NOMO-1 (cell line): ENCODE measurements at regions not wholly inside any gene's neighbourhood (a gene's known extent, or its start where the extent isn't known, plus 50 kb on each side); places are given as distances from the start of the nearest gene placed in this dataset.

ENCODE experiments used
- DNase-seq, 2 experiments: peaks; one replicate each; lab custom pipeline; 2025; ENCODE audit not compliant: unreplicated experiment in 2 of 2; lab: John Stamatoyannopoulos, UW

GRCh38 chr21:27286760-27287159 lies 319.9 kb upstream of the ADAMTS5 start:
- no peak for DNase-seq

- DNase-seq, result no peak
Observed at GRCh38 chr21:27277110-27277509, 310.2 kb upstream of the ADAMTS5 start.

GRCh38 chr21:27275294-27275927 lies 308.5 kb upstream of the ADAMTS5 start:
- DNase-seq, result peak; percentile 45 to 93

DNA sequence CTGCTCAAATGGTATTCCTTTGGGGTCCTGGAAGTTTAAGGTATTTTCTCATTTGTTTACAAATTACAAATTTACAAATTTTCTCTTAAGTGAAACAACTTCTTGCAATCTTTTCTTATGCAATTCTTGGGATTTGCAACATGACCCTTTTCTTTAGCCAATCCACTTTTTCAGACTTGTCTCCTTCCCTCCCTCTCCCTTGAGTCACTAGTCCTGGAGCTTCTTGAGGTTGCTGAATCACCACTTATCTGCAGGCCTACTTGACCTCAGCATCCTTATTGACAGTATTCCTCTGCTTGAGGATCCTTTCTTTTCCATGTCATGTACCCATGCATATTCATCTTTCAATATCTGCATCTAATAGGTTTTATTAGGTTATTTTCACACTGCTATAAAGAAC lies 302.8 kb upstream of the ADAMTS5 start:
- peak in 1 of 2 experiments; percentile 4 for DNase-seq

- DNase-seq, result no peak
Observed at GRCh38 chr21:27268290-27268689, 301.4 kb upstream of the ADAMTS5 start.

- no peak for DNase-seq
Observed at GRCh38 chr21:27265949-27266348, 299.1 kb upstream of the ADAMTS5 start.

GRCh38 chr21:27265492-27265891 lies 298.6 kb upstream of the ADAMTS5 start:
- no peak for DNase-seq

- no peak for DNase-seq
Observed at GRCh38 chr21:27261676-27262075, 294.8 kb upstream of the ADAMTS5 start.

DNA sequence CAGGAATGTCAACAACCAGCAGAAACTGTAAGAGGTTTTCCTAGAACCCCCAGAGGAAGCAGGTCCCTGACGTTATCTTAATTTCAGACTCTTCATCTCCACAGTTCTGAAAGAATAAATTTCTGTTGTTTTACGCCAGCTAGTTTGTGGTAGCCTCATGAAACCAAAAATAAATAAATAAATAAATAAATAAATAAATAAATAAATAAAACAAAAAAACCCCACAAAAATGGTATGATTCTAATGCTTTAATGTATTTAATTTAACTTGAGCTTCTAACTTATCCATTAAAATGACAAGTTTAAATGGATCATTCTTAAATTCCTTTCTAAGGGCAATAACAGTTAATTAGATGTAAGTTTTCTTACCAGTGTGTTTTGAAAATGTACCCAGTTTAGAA lies 293.8 kb upstream of the ADAMTS5 start:
- no peak for DNase-seq

DNA sequence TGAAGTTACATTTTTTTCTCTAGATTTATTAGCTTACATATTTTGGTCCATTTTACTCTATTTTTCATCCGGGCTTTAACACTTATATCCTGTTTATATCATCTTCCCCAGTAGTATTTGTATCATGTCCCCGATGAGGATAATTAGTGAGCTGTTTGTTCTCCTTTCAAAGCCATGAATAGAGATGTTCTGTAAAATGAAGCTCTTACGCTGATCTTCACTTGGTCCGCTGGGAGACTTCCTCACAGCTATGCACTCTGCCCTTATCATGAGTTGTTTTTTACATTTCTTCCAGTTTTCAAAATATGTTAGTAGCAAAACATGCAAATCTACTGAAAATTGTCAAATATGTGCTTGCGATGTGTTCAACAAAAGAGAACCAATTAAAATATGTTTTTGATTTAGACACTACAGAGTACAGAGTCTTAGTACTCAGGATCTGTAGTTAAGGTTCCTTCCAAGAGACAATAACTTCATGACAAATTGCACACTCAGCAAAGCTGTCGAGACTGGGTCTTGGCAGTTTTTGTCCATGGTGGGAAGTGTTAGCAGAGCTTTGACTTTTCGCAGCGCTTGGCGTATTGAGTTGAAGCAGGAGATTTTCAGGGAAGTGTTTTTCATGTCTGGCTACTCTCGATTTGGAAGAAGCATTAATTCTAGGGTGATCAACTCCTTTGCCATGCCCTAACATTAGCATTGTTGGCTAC lies 292.0 kb upstream of the ADAMTS5 start:
- DNase-seq, result no peak

GRCh38 chr21:27257908-27258556 lies 291.1 kb upstream of the ADAMTS5 start:
- no peak for DNase-seq

DNA sequence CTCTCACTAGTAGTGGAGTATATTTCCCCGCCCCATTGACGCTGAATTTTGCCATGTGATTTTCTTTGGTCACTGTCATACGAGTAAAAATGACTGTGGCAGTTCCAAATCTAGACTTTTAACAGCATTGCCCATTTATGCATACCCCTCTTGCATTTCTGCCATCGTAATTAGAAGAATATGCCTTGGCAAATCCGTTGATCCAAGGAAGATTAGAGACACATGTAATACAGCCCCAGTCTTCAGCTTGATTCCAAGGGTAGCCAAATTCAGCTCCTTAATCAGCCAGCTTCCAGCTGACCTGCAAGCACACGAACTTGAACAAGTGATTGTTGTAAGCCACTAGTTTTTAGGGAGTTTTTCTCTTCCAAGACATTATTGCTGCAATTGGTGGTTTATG lies 290.3 kb upstream of the ADAMTS5 start:
- no peak for DNase-seq

DNA sequence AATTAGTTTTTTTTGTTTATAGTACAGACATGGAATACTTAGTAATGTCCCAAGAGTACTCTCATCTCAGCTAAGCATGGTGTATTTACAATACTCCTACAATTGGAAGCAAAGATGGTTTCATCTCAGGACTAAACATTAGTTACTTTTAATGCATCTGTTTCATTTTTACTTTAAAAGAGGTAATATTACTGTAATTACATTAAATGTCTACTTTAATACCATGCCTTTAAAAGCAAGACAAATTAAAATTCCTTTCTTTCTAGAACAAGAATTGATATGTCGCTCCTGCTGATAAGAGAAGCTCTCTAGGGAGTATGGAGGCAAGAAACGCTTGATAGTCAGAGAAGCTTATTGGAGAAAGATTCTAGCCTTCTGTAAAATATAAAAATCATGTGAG lies 284.9 kb upstream of the ADAMTS5 start:
- DNase-seq, result no peak

DNA sequence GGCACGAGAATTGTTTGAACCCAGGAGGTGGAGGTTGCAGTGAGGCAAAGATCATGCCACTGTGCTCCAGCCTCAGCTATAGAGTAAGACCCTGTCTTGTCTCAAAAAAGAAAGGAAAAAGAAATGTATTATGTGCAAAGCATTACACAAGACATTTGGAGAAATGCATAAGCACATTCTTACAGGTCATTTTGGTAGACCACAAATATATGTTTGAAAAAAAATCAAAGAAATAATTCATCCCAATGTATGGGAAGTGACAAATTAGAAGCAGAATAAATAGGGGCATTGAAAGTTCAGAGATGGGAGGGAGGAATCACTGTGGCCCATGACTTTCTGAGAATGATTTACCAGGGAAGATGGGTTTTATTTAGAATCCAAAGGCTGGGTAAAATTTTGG lies 283.5 kb upstream of the ADAMTS5 start:
- no peak for DNase-seq

DNA sequence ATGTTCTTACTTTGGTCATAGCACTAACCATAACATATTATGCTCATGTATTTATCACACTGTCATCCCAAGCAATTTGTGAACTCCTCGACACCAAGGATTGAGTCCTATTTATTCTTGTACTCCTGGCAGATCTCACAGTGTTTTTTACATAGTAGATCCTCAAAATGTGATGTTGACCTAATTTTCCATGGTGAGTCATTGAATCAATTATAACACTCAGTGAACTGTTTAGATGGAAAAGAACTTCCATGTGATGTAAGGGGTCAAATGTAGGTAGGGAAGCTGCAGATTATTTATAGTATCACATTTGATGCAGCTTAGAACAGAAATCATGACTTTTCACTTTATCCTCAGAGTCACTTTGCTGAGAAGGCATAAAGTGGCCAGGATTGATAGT lies 281.9 kb upstream of the ADAMTS5 start:
- DNase-seq, result no peak

DNA sequence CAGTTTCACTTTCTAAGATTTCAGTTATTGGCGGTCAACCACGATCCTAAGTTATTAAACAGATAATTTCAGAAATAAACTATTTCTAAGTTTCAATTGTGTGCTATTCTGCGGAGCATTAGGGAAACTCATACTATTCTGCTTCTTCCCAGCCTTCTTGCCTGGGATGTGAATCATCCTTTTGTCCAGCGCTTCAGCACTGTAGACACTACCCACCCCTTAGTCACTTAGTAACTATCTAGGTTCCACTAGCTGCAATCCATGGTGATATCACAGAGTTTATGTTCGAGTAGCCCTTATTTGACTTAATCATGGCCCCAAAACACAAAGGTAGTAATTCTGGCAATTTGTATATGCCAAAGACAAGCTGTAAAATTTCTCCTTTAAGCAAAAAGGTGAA lies 279.9 kb upstream of the ADAMTS5 start:
- DNase-seq, result no peak

GRCh38 chr21:27244776-27245175 lies 277.9 kb upstream of the ADAMTS5 start:
- no peak for DNase-seq

GRCh38 chr21:27244352-27244751 lies 277.5 kb upstream of the ADAMTS5 start:
- DNase-seq, result no peak

DNA sequence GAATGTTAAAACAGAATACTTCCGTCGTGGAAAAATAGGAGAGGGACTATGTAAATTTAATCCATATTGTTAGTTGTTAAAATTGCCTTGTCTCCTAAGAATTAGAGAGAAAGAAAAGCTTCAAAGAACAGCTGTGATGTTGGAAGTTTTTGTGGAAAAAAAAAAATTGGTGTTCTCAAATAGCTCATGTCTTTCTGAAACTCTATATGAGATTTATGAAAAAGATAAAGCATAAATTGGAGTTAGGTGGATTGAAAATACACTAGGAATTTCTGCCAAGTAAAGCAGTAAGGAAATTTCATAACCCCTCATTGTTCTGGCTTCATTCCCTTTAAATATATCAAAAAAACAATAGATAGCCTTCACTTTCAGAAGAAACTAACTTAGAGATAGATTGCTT lies 274.0 kb upstream of the ADAMTS5 start:
- no peak for DNase-seq

DNA sequence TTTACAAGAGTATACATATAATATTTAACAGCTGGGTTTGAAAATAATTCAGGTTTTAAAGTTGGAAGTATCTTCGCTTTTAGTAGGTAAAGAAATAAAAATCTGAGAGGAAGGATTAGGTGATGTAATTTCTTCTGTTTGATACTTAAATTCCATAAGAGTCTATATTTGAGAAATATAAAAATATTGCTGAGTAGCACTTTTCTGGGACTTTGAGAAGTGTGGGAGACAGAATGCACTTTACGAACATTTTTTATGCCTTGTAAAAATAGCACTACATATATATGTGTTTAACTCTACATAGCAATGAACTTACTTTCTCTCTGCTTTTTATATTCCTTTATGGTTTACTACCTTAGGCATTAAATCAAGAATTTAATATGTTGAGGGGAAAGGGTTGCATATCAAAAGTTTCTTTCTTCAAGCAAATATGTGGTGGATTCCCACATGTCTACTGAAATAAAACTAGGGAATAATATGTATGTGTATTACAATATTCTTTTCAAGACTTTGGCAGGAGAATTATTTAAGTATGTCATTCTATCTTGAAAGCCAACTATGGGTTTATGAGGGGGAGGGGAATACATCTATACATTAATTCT lies 266.7 kb upstream of the ADAMTS5 start:
- no peak for DNase-seq

DNA sequence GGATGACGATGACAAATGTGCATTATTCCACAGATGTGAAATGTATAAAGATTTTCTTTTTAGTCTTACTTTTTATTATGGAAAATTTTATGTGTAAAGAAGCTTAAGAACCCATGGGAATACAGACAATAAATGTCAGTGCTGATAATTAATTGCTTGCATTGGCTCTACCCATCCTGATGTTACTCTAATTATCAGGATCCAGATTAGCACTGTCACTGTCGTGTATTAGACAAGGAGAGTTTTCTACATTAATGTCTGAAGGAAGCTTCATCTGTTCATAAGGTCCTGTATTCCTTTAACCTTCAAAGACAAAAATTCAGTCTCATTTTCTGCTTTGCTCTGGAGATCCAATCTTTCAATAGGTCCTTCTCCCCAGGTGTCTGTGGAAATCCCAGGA lies 259.1 kb upstream of the ADAMTS5 start:
- DNase-seq, result no peak

DNA sequence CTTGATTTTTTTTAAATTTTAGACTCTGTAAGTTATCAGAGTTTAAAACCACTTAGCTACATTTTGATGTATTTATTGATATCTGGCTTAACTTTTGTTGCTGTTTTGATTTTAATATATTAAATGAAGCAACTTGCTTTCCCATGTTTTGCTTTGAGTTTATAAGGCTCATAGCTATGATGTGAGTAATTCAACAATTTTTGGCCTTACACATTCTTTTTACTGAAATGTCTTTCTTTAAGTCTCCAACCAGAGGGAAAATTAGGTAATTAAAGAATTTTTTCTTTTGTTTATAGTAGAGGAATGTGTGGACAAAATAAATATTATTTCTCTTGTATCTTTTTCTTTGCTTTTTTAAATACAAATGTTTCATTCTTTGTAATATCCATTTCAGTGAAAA lies 258.3 kb upstream of the ADAMTS5 start:
- no peak for DNase-seq
